BLaER1 treated with 17β-estradiol and CSF1 and Interleukin-3, amounts not matched to agents 10 nM and 100 nM (cell line): ENCODE measurements at regions not wholly inside any gene's neighbourhood (a gene's known extent, or its start where the extent isn't known, plus 50 kb on each side); places are given as distances from the start of the nearest gene placed in this dataset.

Source experiments
- H3K27ac ChIP-seq, 11 experiments: shearing (Covaris generic); formaldehyde crosslinking; 2 replicates each; pipeline ENCODE4 v1.8.1; 2022
- H3K27me3 ChIP-seq, 11 experiments: shearing (Covaris generic); formaldehyde crosslinking; 2 replicates each; pipeline ENCODE4 v1.8.1; 2022
- H3K36me3 ChIP-seq, 11 experiments: shearing (Covaris generic); formaldehyde crosslinking; 2 replicates each; pipeline ENCODE4 v1.8.1; 2022
- H3K4me1 ChIP-seq, 10 experiments: shearing (Covaris generic); formaldehyde crosslinking; 2 replicates each; pipeline ENCODE4 v1.8.1; 2022
- H3K4me2 ChIP-seq, 11 experiments: shearing (Covaris generic); formaldehyde crosslinking; 2 replicates each; pipeline ENCODE4 v1.8.1; 2022
- H3K4me3 ChIP-seq, 10 experiments: shearing (Covaris generic); formaldehyde crosslinking; 2 replicates each; pipeline ENCODE4 v1.8.1; 2022
- H3K9ac ChIP-seq, 11 experiments: shearing (Covaris generic); formaldehyde crosslinking; 2 replicates each; pipeline ENCODE4 v1.8.1; 2022
- H3K9me3 ChIP-seq, 11 experiments: shearing (Covaris generic); formaldehyde crosslinking; replicated peaks in 1 of 11; 2 replicates each; pipeline ENCODE4 v1.8.1; 2022
- H4K20me1 ChIP-seq, 11 experiments: shearing (Covaris generic); formaldehyde crosslinking; 2 replicates each; pipeline ENCODE4 v1.8.1; 2022
- Cebpa-rat ChIP-seq, 11 experiments: shearing (Covaris generic); IDR thresholded peaks; 2 replicates each; pipeline ENCODE4 v1.8.1; 2022

- Histone ChIP-seq H3K4me1 (peaks cover 51 to 77% (median 61%) of the 10 kb centered on the region in 10 experiments), H4K20me1 (no peaks in the 10 kb centered on the region), H3K36me3 (no peaks in the 10 kb centered on the region), H3K27ac (peak overlapping the region; percentile 53 to 95 (median 87); a peak in 21 of 22 replicates), H3K9me3 (peaks cover 0 to 26% (median 7%) of the 10 kb centered on the region in 11 experiments; a peak in 9 of 22 replicates), H3K4me3 (no peak overlapping the region), H3K27me3 (no peaks in the 10 kb centered on the region), H3K4me2 (peak overlapping the region; percentile 70 to 92 (median 81)), H3K9ac (peak overlapping the region; percentile 5 to 80 (median 71); a peak in 20 of 22 replicates)
- no peak for TF ChIP-seq Cebpa-rat (IDR thresholded peaks at IDR 0.05)
Measured at GRCh38 chr3:184636741-184637316, 75.0 kb downstream of the MAGEF1 start.

- Histone ChIP-seq H4K20me1 (no peaks in the 10 kb centered on the region), H3K4me2 (peak overlapping the region; percentile 70 to 92 (median 81)), H3K4me1 (peaks cover 51 to 77% (median 61%) of the 10 kb centered on the region in 10 experiments), H3K9ac (peak overlapping the region in 9 of 11 experiments; percentile 37 to 80 (median 71); a peak in 16 of 22 replicates), H3K36me3 (no peaks in the 10 kb centered on the region), H3K27ac (peak overlapping the region in 10 of 11 experiments; percentile 9 to 95 (median 87); a peak in 19 of 22 replicates), H3K9me3 (peaks cover 0 to 26% (median 7%) of the 10 kb centered on the region in 11 experiments; a peak in 9 of 22 replicates), H3K27me3 (no peaks in the 10 kb centered on the region), H3K4me3 (no peak overlapping the region; a peak in 1 of 20 replicates)
- no peak for TF ChIP-seq Cebpa-rat (IDR thresholded peaks at IDR 0.05)
Measured at GRCh38 chr3:184635774-184636173, 74.2 kb downstream of the EPHB3 start.

GRCh38 chr3:184635126-184635525 lies 73.5 kb downstream of the EPHB3 start:
- no peak overlapping the region for H3K4me3 ChIP-seq
- no peaks in the 10 kb centered on the region for H3K36me3 ChIP-seq
- TF ChIP-seq Cebpa-rat (IDR thresholded peaks at IDR 0.05) = no peak
- no peaks in the 10 kb centered on the region for H3K27me3 ChIP-seq
- H3K9me3 ChIP-seq = peaks cover 0 to 21% (median 7%) of the 10 kb centered on the region in 11 experiments; a peak in 9 of 22 replicates
- no peaks in the 10 kb centered on the region for H4K20me1 ChIP-seq
- H3K9ac ChIP-seq = peak overlapping the region in 9 of 11 experiments; percentile 37 to 80 (median 71); a peak in 16 of 22 replicates
- H3K27ac ChIP-seq = peak overlapping the region in 10 of 11 experiments; percentile 9 to 95 (median 87); a peak in 19 of 22 replicates
- H3K4me2 ChIP-seq = peak overlapping the region; percentile 70 to 92 (median 81)
- peaks cover 51 to 73% (median 59%) of the 10 kb centered on the region in 10 experiments for H3K4me1 ChIP-seq

- Histone ChIP-seq H3K9me3 (peaks cover 0 to 4% (median 3%) of the 10 kb centered on the region in 11 experiments; a peak in 9 of 22 replicates), H3K4me3 (no peak overlapping the region), H3K4me2 (0 out of 22 replicates have a peak overlapping the region, but pooled peaks of 1 of the 11 experiments have one; percentile 3), H3K36me3 (no peaks in the 10 kb centered on the region), H3K4me1 (peaks cover 35 to 53% (median 43%) of the 10 kb centered on the region in 10 experiments), H4K20me1 (no peaks in the 10 kb centered on the region), H3K9ac (no peak overlapping the region), H3K27me3 (no peaks in the 10 kb centered on the region), H3K27ac (peak overlapping the region in 1 of 11 experiments; percentile 11; a peak in 1 of 22 replicates)
- no peak for TF ChIP-seq Cebpa-rat (IDR thresholded peaks at IDR 0.05)
Measured at GRCh38 chr3:184633237-184633579, 71.6 kb downstream of the EPHB3 start.

GRCh38 chr3:184632551-184633236 lies 71.1 kb downstream of the EPHB3 start:
- H3K9ac ChIP-seq = no peak overlapping the region

More at GRCh38 chr3:184632551-184633236, 71.1 kb downstream of the EPHB3 start:
- no peak for TF ChIP-seq Cebpa-rat (IDR thresholded peaks at IDR 0.05)
- no peaks in the 10 kb centered on the region for H3K36me3 ChIP-seq
- no peaks in the 10 kb centered on the region for H3K9me3 ChIP-seq
- H3K4me1 ChIP-seq = peaks cover 30 to 48% (median 38%) of the 10 kb centered on the region in 10 experiments
- H3K4me2 ChIP-seq = 0 out of 22 replicates have a peak overlapping the region, but pooled peaks of 1 of the 11 experiments have one; percentile 3
- no peaks in the 10 kb centered on the region for H4K20me1 ChIP-seq
- peak overlapping the region in 1 of 11 experiments; percentile 11; a peak in 1 of 22 replicates for H3K27ac ChIP-seq
- H3K27me3 ChIP-seq = no peaks in the 10 kb centered on the region
- no peak overlapping the region for H3K4me3 ChIP-seq
